GM12878 (cell line): ENCODE measurements at regions not wholly inside any gene's neighbourhood (a gene's known extent, or its start where the extent isn't known, plus 50 kb on each side); places are given as distances from the start of the nearest gene placed in this dataset.

Source experiments
- CTCF ChIP-seq, 3 experiments: IDR thresholded peaks in 2 of 3; conservative IDR thresholded peaks in 1 of 3; 2 replicates each; pipeline ENCODE4 v1.5.1; 2011; ENCODE audit warnings: low read depth in 3 of 3, low read length in 3 of 3, mild to moderate bottlenecking in 3 of 3, control low read depth in 2 of 3, moderate library complexity in 2 of 3, inconsistent platforms in 1 of 3, mixed read lengths in 1 of 3; ENCODE audit not compliant: control insufficient read depth in 2 of 3, insufficient read depth in 1 of 3; ENCODE audit errors: extremely low read depth in 1 of 3
- ETV6 ChIP-seq, 2 experiments: fragments of 450-650 bp in 1 of 2; IDR thresholded peaks in 1 of 2; conservative IDR thresholded peaks in 1 of 2; 2 replicates each; pipeline ENCODE4 v1.6.1; 2014; ENCODE audit warnings: antibody characterized with exemption in 1 of 2, borderline replicate concordance in 1 of 2, low read depth in 1 of 2, mild to moderate bottlenecking in 1 of 2, moderate library complexity in 1 of 2
- FOS ChIP-seq: IDR thresholded peaks from 3 replicates; pipeline ENCODE4 v1.6.1; 2011; ENCODE audit warnings: borderline replicate concordance; ENCODE audit not compliant: insufficient read length; ENCODE audit errors: extremely low read depth
- FOXK2 ChIP-seq: fragments of 450-650 bp; IDR thresholded peaks from 2 replicates; pipeline ENCODE4 v1.6.1; 2017; ENCODE audit warnings: mild to moderate bottlenecking, moderate library complexity
- GATAD2B ChIP-seq: fragments of 450-650 bp; conservative IDR thresholded peaks from 2 replicates; pipeline ENCODE4 v1.6.1; 2017; ENCODE audit warnings: low read depth, mild to moderate bottlenecking, moderate library complexity
- IRF3 ChIP-seq: fragments of 450-650 bp; IDR thresholded peaks from 2 replicates; pipeline ENCODE4 v1.6.1; 2014; ENCODE audit warnings: mild to moderate bottlenecking
- IRF5 ChIP-seq: fragments of 450-650 bp; IDR thresholded peaks from 2 replicates; pipeline ENCODE4 v1.6.1; 2017; ENCODE audit warnings: borderline replicate concordance
- NFYA ChIP-seq: IDR thresholded peaks from 2 replicates; pipeline ENCODE4 v1.6.1; 2011; ENCODE audit warnings: low read depth, mild to moderate bottlenecking, low read length, improper control_type of control experiment, borderline replicate concordance
- PAX5 ChIP-seq: IDR thresholded peaks from 2 replicates; pipeline ENCODE4 v1.6.1; 2011; ENCODE audit warnings: low read depth, low read length, borderline replicate concordance
- POLR2A ChIP-seq: IDR thresholded peaks from 2 replicates; pipeline ENCODE4 v1.6.1; 2011; ENCODE audit warnings: low read depth, mild to moderate bottlenecking, low read length
- POLR2AphosphoS2 ChIP-seq: IDR thresholded peaks from 2 replicates; pipeline ENCODE4 v1.6.1; 2011; ENCODE audit warnings: low read depth, mild to moderate bottlenecking, low read length, improper control_type of control experiment, moderate library complexity
- RUNX3 ChIP-seq: IDR thresholded peaks from 2 replicates; pipeline ENCODE4 v1.6.1; 2012; ENCODE audit warnings: low read length, inconsistent platforms
- SMARCA5 ChIP-seq: fragments of 450-650 bp; IDR thresholded peaks from 2 replicates; pipeline ENCODE4 v1.6.1; 2017; ENCODE audit warnings: mild to moderate bottlenecking

GRCh38 chr3:154616298-154616697, 186.3 kb upstream of the GPR149 start (continued):
- TF ChIP-seq IRF5 (no peak), FOXK2 (no peak), NFYA (no peak), FOS (no peak), GATAD2B (no peak), POLR2A (no peak), RUNX3 (no peak), IRF3 (no peak), SMARCA5 (no peak), CTCF (IDR thresholded peaks at IDR 0.05 in 2 of 3, conservative IDR thresholded peaks at IDR 0.05 in 1 of 3; ENCODE audit: control insufficient read depth in 2 of 3, extremely low read depth in 1 of 3, insufficient read depth in 1 of 3, low read depth in 3 of 3, low read length in 3 of 3) (no peak), POLR2AphosphoS2 (no peak), ETV6 (conservative IDR thresholded peaks at IDR 0.05 in 1 of 2, IDR thresholded peaks at IDR 0.05 in 1 of 2; ENCODE audit: borderline replicate concordance in 1 of 2, low read depth in 1 of 2) (no peak), PAX5 (no peak)
- TF ChIP-seq, all 136 proteins: peak for 0
